K562 (cell line): ENCODE measurements at regions not wholly inside any gene's neighbourhood (a gene's known extent, or its start where the extent isn't known, plus 50 kb on each side); places are given as distances from the start of the nearest gene placed in this dataset.

ENCODE experiments used
- ATAC-seq: fragments of 200-7000 bp; cut with Tn5 transposase; 3 replicates; pipeline ENCODE4 v1.9.1; 2020; ENCODE audit warnings: moderate library complexity
- BruUV-seq: library from RNA; stranded (reverse); fragments of 400-500 nt; replicated peaks from 2 replicates; lab custom pipeline; 2021; lab: Mats Ljungman, UMichigan
- CTCF ChIA-PET: fragments of 300-600 bp; formaldehyde crosslinking; extraction: SDS; loops from one replicate; lab custom pipeline; 2021; ENCODE audit warnings: low intra/inter-chr PET ratio; lab: Yijun Ruan, JAX
- POLR2A ChIA-PET: fragments of 300-600, 350-650 bp; sonication (Branson Sonifier 250); formaldehyde crosslinking; extraction: SDS; loops from one replicate; lab custom pipeline; 2021; ENCODE audit warnings: antibody characterized with exemption, inconsistent platforms; lab: Yijun Ruan, JAX
- DNase-seq, 4 experiments: peaks; one replicate each; pipeline versions ENCODE4 v3.0.0 to v3.0.0-alpha.2; 2011 to 2018; ENCODE audit warnings: low spot score in 3 of 4, mixed read lengths in 3 of 4; ENCODE audit errors: extremely low read depth in 1 of 4
- FAIRE-seq: peaks from 2 replicates; lab custom pipeline; 2011; peaks lifted over from hg19 to GRCh38; lab: Jason Lieb, UNC
- H2AFZ ChIP-seq: 2 replicates; pipeline ENCODE4 v1.6.0; 2011; ENCODE audit warnings: low read depth, low read length, control low read depth, inconsistent platforms
- H3K27ac ChIP-seq: fragments of 200-600 bp; 3 replicates; pipeline ENCODE4 v1.8.0; 2011; ENCODE audit warnings: low read depth, mild to moderate bottlenecking, control low read depth, inconsistent platforms, low read length, moderate library complexity, mixed read lengths; ENCODE audit errors: extremely low read depth
- H3K27me3 ChIP-seq, 2 experiments: fragments of 300-600 bp in 1 of 2; 2 replicates in 1 of 2; 3 replicates in 1 of 2; pipeline versions ENCODE4 v1.6.0 to v1.8.0; 2011; ENCODE audit warnings: inconsistent platforms in 2 of 2, low read length in 2 of 2, mild to moderate bottlenecking in 1 of 2, mixed read lengths in 1 of 2, moderate library complexity in 1 of 2; ENCODE audit not compliant: control insufficient read depth in 2 of 2, insufficient read depth in 2 of 2
- H3K36me3 ChIP-seq: fragments of 300-600 bp; 3 replicates; pipeline ENCODE4 v1.8.0; 2011; ENCODE audit warnings: mild to moderate bottlenecking, low read length, inconsistent platforms; ENCODE audit not compliant: control insufficient read depth, insufficient read depth
- H3K4me1 ChIP-seq, 2 experiments: fragments of 200-600 bp in 1 of 2; replicated peaks in 1 of 2; 2 replicates in 1 of 2; 3 replicates in 1 of 2; pipeline versions ENCODE4 v1.5.1 to v1.8.0; 2011; ENCODE audit warnings: inconsistent platforms in 2 of 2, low read length in 2 of 2, mild to moderate bottlenecking in 1 of 2, mixed read lengths in 1 of 2, moderate library complexity in 1 of 2; ENCODE audit not compliant: control insufficient read depth in 2 of 2, insufficient read depth in 2 of 2
- H3K4me2 ChIP-seq: 2 replicates; pipeline ENCODE4 v1.6.1; 2011; ENCODE audit warnings: low read length, control low read depth, inconsistent platforms, mixed read lengths; ENCODE audit not compliant: insufficient read depth
- H3K4me3 ChIP-seq: fragments of 200-600 bp; sonication (generic), shearing (Covaris generic); 2 replicates; pipeline ENCODE4 v1.5.1; 2016; ENCODE audit warnings: control low read depth, inconsistent platforms
- H3K79me2 ChIP-seq: fragments of 200-600 bp; 3 replicates; pipeline ENCODE4 v1.8.0; 2011; ENCODE audit warnings: low read length, inconsistent platforms; ENCODE audit not compliant: control insufficient read depth, insufficient read depth
- H3K9ac ChIP-seq, 2 experiments: 2 replicates each; pipeline versions ENCODE4 v1.6.0 to v1.6.1; 2011; ENCODE audit warnings: low read depth in 2 of 2, low read length in 2 of 2, control low read depth in 1 of 2, inconsistent platforms in 1 of 2, mild to moderate bottlenecking in 1 of 2, mixed read lengths in 1 of 2; ENCODE audit not compliant: insufficient read depth in 1 of 2
- H3K9me1 ChIP-seq: one replicate; pipeline ENCODE4 v1.6.0; 2011; ENCODE audit warnings: inconsistent platforms, mild to moderate bottlenecking, low read length, moderate library complexity; ENCODE audit not compliant: control insufficient read depth, insufficient read depth
- H3K9me3 ChIP-seq: replicated peaks from 2 replicates; pipeline ENCODE4 v1.5.1; 2011; ENCODE audit warnings: low read depth, low read length, inconsistent platforms; ENCODE audit not compliant: control insufficient read depth, insufficient read depth
- H4K20me1 ChIP-seq: replicated peaks from 2 replicates; pipeline ENCODE4 v1.6.1; 2011; ENCODE audit warnings: low read length, inconsistent platforms, mixed read lengths; ENCODE audit not compliant: control insufficient read depth, insufficient read depth
- ARID1B ChIP-seq: fragments of 450-650 bp; IDR thresholded peaks from 2 replicates; pipeline ENCODE4 v1.6.1; 2016; ENCODE audit warnings: antibody characterized with exemption, mild to moderate bottlenecking, inconsistent platforms
- NR2C2 ChIP-seq, 2 experiments: fragments of 200-800 bp in 1 of 2; sonication (Bioruptor generic) in 1 of 2; sonication (generic) in 1 of 2; formaldehyde crosslinking in 1 of 2; IDR thresholded peaks; 2 replicates each; pipeline versions ENCODE4 v1.6.1 to v1.8.0; 2016 to 2022; ENCODE audit warnings: mild to moderate bottlenecking in 1 of 2, missing compliant biosample characterization in 1 of 2, missing genetic modification characterization in 1 of 2, missing genetic modification reagents in 1 of 2
- SAP30 ChIP-seq: fragments of 200-600 bp; sonication (generic); IDR thresholded peaks from 2 replicates; pipeline ENCODE4 v1.6.1; 2012; ENCODE audit warnings: borderline replicate concordance, low read depth, mild to moderate bottlenecking, moderate library complexity, low read length, control low read depth, inconsistent platforms; ENCODE audit not compliant: insufficient read depth, poor library complexity, severe bottlenecking
- SMAD3 ChIP-seq: fragments of 450-650 bp; formaldehyde crosslinking; conservative IDR thresholded peaks from 2 replicates; pipeline ENCODE4 v1.4.0; 2020; ENCODE audit warnings: mild to moderate bottlenecking
- TAF1 ChIP-seq: IDR thresholded peaks from 2 replicates; pipeline ENCODE4 v1.6.1; 2011; ENCODE audit warnings: mild to moderate bottlenecking, low read length, moderate library complexity; ENCODE audit not compliant: insufficient read depth, control insufficient read depth, severe bottlenecking; ENCODE audit errors: extremely low read depth
- ZBTB49 ChIP-seq: sonication (generic); formaldehyde crosslinking; IDR thresholded peaks from 2 replicates; pipeline ENCODE4 v1.8.0; 2022; ENCODE audit warnings: missing genetic modification reagents, mild to moderate bottlenecking, borderline replicate concordance
- ZNF431 ChIP-seq: sonication (generic); formaldehyde crosslinking; IDR thresholded peaks from 2 replicates; pipeline ENCODE4 v1.8.0; 2022; ENCODE audit warnings: mild to moderate bottlenecking, missing genetic modification reagents
- WGBS: fragments of 100-300 bp; shearing (Covaris generic); methylation state at CpG from one replicate; pipeline ENCODE4 v1.1.6; 2016; ENCODE audit warnings: low coverage, mixed read lengths; ENCODE audit not compliant: insufficient coverage; ENCODE audit errors: missing lambda C conversion rate; 5-methylcytosine and 5-hydroxymethylcytosine counted together
- in situ Hi-C: fragments of 300-500 bp; cut with MboI; formaldehyde crosslinking; loops from 4 replicates; pipeline ENCODE4 v1.15.0; 2018; ENCODE audit warnings: inconsistent platforms, mixed read lengths
- intact Hi-C: fragments of 100-400 bp; cut with micrococcal nuclease; formaldehyde crosslinking; loops from 2 replicates; pipeline ENCODE4 v1.14.2; 2022

DNA sequence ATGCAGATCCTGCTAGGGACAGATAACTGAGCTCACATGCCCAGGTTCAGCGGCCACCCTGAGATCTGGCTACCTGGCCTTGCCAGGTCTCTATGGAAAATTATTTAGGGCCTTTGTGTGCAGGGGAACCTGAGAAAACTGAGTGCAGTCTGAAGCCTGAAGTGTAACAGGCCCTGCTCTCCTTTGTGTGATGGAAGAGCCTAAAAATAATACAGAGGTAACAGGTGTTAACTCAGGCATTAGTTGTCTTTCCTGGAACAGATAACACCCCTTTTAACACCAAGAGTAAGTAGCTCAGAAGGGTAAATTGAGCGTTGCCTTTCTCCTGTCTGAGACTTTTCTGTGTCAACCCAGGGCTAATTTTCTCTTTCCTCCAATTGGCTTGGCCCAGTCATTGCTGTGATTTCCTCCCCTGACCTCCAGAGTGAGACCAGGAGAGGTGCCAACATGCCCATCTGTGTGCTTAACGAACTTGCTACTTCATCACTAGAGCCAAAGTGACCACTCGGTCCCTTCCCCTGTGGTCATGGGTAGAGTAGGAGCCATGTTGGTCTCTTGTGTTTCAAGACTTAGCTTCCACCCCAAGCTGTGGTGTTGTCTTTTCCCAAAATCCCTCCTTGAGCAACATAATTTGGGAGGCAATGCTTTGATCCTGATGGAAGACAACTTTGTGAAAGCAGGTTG lies 304.4 kb upstream of the JAG1 start:
- FAIRE-seq (no peak), ATAC-seq (no peak), DNase-seq (no peak)
- no peaks in the 10 kb centered on the region for H3K9me3 ChIP-seq
- H2AFZ ChIP-seq = no peak overlapping the region
- intact Hi-C loops = no loop called here
- H3K9me1 ChIP-seq = no peaks in the 10 kb centered on the region
- WGBS = 0% methylated on average over 4 of the region's 4 CpGs
- BruUV-seq = no TSS peak
- H4K20me1 ChIP-seq = no peaks in the 10 kb centered on the region
- H3K9ac ChIP-seq = no peak overlapping the region
- no peaks in the 10 kb centered on the region for H3K79me2 ChIP-seq
- no peak overlapping the region for H3K4me2 ChIP-seq
- in situ Hi-C loops = no loop called here
- no peaks in the 10 kb centered on the region for H3K27me3 ChIP-seq
- H3K4me1 ChIP-seq = no peaks in the 10 kb centered on the region
- no peak overlapping the region for H3K27ac ChIP-seq
- H3K4me3 ChIP-seq = no peak overlapping the region
- no peaks in the 10 kb centered on the region for H3K36me3 ChIP-seq
- ChIA-PET POLR2A (no interaction called here), CTCF (no interaction called here)
- TF ChIP-seq ZBTB49 = no peak
- no peak for TF ChIP-seq SAP30
- TF ChIP-seq TAF1 = no peak
- no peak for TF ChIP-seq NR2C2 (CRISPR knock-in tag; IDR thresholded peaks at IDR 0.05)
- TF ChIP-seq NR2C2 (tag; IDR thresholded peaks at IDR 0.05) = no peak
- TF ChIP-seq ARID1B = no peak
- no peak for TF ChIP-seq ZNF431
- TF ChIP-seq SMAD3 (CRISPR knock-in tag) = no peak
